ENCODE measurements at regions not wholly inside any gene's neighbourhood (a gene's known extent, or its start where the extent isn't known, plus 50 kb on each side); places are given as distances from the start of the nearest gene placed in this dataset.
"Not testable (repeated sequence)": the region's sequence is repeated elsewhere in the genome, so short reads cannot be mapped to it uniquely, and the experiment has no call there.

DNA sequence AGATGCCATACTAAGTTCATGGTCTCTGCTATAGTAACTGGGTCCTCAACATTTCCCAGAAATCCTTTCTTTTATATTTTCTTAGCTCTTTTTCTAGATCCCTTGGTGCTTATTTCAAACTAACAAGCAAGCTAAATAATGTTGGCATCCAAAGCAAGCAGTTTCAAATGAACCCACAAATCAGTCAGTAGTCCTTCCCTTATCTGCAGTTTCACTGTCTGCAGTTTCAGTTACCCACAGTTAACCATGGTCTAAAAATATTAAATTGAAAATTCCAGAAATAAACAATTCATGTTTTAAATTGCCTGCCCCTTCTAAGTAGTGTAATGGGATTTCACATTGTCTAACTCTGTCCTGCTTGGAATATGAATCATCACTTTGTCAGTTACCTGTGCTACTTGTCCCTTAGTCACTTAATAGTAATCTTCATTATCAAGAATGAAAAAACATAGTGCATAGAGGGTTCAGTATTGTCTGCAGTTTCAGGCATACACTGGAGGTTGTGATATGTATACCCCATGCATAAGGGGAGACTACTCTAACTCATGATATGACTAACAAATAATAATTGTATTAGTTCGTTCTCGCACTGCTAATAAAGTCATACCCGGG lies 633.7 kb downstream of the MECOM start:
- DNase-seq: no peak

DNA sequence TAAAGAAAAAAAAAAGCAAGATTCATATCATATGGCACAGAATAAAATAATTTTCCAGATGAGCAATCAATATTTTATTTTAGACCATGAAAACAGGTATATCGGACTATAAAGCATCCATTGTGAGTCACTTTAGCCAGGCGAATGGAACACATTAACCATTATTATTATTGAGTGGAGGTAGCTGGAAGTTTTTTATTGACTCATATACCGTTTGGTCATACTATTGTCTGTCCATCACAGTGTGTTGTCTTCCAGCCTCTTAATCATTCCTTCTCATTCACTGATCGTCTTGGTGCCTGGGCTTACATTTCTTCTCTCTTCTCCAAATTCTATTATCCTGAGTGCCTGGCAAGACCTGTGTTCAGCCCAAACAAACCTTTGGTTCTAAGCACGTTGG lies 634.8 kb downstream of the MECOM start:
- DNase-seq: no peak

GRCh38 chr3:169026543-169027182 lies 636.8 kb downstream of the MECOM start:
- no peak for DNase-seq

- no peak for DNase-seq
Observed at GRCh38 chr3:169022457-169022856, 641.1 kb downstream of the MECOM start.

GRCh38 chr3:169020371-169020770 lies 643.1 kb downstream of the MECOM start:
- no peak for DNase-seq

- DNase-seq: no peak
Observed at GRCh38 chr3:169009453-169009852, 654.1 kb downstream of the MECOM start.

DNA sequence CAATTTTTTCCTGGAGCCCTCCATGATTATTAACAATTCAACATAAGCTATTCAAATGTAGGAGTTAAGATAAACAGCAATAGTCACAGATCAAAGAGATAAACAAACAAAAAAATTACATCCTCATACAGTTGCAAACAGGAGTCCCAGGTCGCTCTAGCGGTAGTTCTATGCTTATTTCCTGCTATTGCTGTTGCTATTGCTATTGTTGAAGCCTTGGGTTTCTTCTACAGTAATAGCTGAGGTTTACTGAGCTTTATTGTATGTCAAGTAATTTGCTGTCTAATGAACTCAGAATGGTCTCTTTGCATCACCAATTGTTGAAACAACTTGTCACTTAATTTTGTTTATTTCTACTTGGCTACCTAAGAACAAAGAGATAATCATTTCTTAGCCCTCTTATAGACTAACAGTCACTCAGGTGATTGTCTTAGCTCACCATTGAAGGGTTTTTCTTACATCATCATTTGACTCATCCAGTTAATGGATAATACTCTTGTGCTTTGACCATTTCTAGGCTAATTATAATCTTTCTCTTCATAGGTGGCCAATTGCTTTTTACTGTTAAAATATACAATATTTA lies 654.6 kb downstream of the MECOM start:
- no peak for DNase-seq

DNA sequence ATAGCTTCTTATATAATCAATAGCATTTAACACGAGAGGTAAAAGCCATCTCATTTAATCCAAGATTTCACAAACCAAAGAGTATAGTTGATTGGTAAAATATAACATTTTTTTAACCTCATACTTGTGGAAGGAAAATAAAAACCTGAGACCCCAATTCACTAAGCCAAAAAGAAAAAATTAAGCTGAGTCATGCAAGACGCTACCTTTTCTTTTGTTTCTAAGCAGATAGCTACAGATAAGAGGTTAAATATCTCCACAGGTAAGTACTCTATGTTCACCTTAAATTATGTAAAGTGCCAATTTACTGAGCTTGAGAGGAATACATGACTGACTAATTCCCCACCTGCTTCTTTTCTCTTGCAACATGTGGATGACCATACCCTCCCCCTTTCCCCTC lies 656.4 kb downstream of the MECOM start:
- DNase-seq: no peak

- not testable (repeated sequence) for DNase-seq
Observed at GRCh38 chr3:169006398-169006797, 657.1 kb downstream of the MECOM start.

GRCh38 chr3:169002689-169003088 lies 660.8 kb downstream of the MECOM start:
- no peak for DNase-seq

DNA sequence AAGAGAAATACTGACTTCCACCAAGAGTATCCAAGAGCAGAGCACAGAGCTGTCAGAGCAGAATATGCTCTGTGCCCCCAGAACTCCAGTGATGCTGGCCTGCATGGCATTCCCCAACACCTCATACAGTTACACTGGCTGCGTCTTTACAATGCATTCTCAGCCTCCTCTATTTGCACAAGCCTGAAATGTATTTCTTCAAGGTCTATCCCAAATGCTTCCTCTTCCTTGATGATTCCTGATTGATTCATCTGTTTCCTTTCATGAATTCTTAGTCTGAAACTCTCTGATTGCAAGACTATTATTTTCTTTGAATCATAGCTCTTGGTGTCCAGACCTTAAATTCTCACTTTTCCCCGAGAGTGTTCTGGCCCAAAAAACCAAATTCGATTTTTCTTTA lies 664.7 kb downstream of the MECOM start:
- DNase-seq: no peak

DNA sequence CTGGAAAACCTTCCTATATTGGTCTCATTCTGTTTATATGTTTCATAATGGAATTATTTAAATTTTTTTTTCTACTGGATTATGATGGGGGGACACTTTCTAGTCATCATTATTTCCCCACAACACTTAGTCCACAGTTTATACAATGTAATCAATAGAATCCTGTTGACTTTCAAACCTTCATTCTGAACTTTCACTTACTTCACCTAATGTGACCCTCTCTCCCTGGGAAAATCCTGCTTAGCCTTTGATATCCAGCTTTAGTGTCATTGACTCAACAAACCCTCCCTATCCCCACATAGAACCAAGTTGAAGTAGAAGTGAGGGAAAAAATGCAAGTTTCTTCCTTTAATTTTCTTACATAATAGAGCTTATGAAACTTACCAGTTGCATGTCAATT lies 666.0 kb downstream of the MECOM start:
- DNase-seq: no peak

GRCh38 chr3:168996622-168997021 lies 666.9 kb downstream of the MECOM start:
- peak; percentile 10 for DNase-seq

- no peak for DNase-seq
Observed at GRCh38 chr3:168995129-168995528, 668.4 kb downstream of the MECOM start.

DNA sequence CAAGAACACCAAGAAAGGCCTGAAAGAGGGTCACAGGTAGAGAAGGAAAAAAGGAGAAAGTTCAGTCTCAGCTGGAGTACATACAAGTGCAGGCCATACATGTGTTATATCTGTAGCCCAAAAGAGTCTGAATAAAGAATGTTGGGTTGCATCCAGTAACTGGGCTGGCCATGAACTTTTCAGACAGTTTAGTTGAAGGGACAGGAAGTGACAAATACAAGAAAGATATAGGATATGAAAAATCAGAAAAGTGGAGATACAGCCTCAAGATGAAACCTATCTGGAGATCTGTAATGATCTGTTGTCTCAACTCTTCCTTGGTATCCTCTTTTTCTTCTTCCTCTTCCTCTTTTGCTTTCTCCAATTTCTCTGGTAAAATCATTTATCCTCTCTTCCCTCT lies 671.7 kb downstream of the MECOM start:
- no peak for DNase-seq

DNA sequence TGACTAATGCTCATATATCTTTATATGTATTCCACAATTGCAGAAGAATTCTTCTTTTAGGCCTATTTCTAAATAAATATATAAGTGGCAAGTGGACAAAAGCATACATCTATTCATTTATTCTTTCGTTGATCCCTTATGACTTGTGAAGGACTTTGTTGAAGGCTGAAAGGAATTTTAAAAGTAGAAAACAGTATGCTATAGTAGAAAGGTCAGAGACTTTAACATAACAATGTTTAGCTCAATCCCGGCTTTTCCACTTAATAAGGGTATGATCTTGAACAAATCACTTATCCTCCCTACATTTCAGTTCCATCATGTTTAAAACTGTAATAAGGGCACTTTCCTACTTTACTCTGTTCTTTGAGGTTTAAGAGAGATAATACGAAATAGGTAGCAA lies 672.9 kb downstream of the MECOM start:
- no peak for DNase-seq

DNA sequence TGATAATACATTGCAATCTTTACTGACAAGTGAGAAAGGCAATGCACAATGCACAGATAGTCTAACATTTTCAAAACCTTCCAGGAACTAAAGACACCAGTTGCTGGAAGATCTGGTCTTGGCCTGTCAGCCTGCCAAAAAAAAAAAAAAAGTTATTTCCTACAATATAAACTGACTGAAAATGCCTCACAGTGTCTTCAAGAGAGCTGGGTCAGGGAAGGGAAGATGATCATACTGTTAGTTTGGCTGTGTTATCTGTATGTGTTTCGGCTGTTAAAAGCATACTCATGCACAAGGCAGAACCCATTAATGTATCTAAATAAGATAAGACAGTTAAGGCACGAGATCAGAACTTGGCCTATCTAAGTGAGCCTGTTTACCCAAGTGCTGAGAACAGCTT lies 673.4 kb downstream of the MECOM start:
- DNase-seq: peak; percentile 41

DNA sequence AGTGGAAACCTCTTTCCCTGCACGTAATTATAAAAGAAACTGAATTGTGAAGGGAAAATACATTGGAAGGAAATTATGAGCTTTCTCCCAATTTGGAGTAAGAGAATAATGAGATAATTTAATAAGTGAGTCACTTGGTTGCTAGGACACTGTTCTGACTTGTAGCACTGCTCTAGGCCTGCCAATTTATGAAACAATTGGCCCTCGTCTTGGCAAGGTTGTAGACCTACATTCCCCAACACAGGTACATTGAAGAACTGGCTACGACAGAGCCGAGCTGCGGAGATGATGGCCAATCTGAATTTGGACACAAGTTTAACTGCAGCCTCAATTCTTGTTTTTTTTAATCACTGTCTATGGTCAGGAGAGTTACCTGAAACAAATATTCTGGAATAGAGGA lies 674.1 kb downstream of the MECOM start:
- no peak for DNase-seq

DNA sequence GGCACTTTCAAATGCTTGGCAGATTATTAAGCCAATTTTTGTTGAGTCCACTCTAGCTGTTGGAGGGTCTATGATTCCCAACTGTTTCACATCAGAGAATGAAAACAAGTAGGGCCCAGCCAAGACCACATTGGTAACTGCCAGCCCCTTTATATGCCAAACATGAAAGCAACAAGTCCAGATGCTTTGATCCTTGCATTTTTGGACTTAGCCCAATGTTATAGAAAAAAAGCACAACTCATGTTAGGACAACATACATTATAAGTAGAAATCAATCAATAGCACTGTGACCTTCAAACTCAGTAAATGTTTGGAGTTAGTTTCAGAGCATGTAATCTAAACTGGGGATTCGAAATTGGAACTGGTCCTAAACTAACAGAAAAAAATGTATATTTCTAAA lies 674.7 kb downstream of the MECOM start:
- no peak for DNase-seq

DNA sequence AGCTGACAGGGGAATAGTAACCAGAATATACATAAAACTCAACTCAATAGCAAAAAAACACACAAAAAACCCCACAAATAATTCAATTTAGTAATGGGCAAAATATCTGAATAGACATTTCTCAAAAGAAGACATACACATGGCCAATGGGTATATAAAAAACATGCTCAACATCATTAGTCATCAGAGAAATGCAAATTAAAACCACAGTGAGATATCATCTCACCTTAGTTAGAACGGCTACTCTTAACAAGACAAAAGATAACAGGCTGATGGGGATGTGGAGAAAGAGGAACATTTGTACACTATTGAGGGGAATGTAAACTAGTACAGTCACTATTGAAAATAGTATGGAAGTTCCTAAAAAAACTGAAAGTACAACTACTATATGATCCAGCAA lies 678.6 kb downstream of the MECOM start:
- no peak for DNase-seq

DNA sequence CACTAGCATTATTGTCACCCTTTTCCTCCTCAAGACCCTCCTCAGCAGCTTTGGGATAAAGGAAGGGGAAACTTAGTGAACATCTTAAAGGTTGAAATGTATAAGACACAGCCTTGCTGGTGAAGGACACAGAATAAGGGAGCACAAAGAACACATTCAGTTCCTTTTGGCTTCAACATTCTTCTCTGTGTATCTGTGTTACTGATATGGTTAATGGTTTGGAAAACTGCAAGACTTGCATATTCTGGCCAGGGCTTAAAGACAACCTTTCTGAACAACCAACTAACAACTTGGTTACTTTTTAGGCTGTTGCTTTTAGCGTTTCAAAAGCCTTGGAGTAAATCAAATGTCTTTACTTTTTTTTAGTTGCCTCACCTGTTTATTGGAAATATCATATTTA lies 680.5 kb downstream of the MECOM start:
- no peak for DNase-seq

DNA sequence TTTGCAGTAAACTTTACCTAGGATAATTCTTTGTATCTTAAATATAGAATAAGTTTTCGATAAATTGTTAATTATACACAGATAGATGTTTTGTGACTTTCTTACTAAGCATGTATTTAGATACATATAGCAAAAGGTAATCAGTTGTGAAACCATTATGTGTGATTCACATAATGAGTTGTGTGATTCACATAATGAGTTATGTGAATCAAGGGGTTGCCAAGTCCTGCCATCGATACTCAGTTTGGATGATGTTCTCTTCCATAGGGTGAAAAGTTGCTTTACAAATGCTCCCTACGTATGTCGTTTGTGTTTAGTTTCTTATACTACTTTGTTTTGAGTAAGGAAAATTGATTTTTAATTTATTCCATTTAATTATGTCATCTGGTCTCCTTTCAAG lies 682.1 kb downstream of the MECOM start:
- no peak for DNase-seq

- DNase-seq: no peak
Observed at GRCh38 chr3:168977716-168978374, 685.7 kb downstream of the MECOM start.

DNA sequence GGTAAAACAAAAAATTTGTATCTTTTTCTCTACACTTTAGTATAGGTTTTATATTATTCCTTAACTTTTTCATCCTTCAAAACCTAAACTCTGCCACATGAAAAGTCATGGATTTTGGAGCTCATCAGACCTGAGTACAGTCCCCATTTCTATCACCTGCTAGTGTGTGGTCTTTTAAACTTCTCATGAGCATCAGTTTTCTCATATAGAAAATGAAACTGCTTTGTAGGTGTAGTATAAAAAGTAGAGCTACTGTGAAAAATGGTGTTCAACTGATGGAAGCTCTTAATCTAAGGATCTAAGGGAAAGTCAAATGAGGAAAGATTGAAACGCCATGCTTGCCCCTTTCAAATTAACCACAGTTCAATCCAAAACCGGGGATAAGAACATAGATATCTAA lies 686.5 kb downstream of the MECOM start:
- DNase-seq: no peak
